NK-92 (cell line): ENCODE measurements at regions not wholly inside any gene's neighbourhood (a gene's known extent, or its start where the extent isn't known, plus 50 kb on each side); places are given as distances from the start of the nearest gene placed in this dataset.

Experiments used
- DNase-seq: peaks from one replicate; lab custom pipeline; 2025; ENCODE audit not compliant: unreplicated experiment; lab: John Stamatoyannopoulos, UW

DNA sequence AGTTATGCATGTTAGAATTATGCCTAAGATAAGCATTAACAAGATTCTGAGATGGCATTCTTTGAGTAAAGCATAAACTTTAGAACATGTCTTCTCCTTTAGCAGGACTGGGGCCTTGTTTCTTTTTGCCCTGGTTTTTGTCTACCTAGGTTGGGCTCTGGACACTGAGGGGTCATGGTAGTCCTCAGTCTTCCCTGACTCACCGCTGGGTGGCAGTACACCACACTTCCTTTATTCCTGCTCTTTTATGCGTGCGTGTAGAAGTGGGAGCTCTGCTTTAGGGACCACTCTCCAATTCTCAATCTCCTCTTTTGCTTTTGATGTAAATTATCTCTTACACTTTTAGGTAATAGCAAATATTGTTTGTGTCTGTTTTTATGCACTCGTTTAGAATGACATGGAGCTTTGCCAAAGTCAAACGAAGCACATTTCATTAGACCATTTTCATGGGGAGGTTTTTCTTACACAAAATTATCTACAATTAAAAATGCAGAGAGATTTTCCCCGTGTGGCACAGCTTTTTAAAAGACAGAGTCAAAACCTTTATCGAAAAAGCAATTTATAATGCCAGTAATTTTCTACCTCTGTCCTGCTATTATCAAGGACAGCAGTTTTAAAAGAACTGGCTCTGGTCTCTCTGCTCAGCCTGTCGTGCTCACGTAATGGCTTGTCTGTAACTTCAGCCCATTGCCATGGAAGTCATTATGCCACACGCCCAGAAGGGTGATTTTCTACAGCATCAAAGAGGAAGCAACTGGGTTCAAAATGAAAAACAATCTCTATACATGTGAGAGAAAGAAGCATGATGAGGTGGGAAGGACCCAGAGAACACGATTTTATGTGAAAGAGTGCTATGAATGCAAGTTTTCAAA lies 413.9 kb downstream of the COG6 start:
- no peak for DNase-seq

DNA sequence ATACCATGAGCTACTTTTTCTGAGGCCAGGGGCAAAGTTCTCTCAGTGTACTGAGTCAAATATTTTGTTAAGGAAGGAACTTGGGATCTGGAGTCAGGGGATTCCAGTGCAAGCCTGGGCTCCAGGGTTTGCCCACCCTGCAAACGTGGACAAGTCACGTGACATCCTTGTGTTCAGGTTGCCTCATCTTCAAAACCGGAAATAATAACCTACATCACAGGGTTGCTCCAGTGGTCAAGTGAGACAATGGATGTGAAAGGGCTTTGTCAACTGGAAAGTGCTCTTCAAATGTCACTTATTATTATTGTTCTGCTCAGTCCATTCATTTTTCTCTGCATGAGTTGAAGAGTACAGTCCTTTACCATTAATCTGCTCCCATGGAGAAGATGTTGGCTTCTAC lies 414.9 kb downstream of the COG6 start:
- DNase-seq = no peak

DNA sequence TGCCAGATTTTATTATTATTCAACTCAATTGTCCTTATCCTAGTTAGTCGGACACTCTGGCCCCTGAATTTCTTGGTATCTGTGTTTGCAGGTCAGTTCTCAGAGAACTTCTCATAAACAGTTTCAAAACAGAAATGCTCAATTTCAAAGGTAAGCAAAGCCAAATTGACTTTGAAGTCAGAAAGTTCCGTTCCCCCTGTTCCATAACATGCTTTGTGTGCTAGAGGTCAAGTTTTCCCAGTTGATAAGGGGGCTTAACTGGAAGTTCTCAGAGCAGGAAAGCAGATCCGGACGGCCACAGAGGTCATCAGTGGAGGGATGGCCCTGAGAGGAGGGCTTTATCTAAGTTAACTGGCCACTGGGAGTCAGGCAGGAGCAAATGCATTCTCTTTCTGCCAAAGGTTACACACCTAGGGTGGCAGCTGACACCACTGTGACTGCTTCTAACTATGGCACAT lies 417.2 kb downstream of the COG6 start:
- DNase-seq = no peak

DNA sequence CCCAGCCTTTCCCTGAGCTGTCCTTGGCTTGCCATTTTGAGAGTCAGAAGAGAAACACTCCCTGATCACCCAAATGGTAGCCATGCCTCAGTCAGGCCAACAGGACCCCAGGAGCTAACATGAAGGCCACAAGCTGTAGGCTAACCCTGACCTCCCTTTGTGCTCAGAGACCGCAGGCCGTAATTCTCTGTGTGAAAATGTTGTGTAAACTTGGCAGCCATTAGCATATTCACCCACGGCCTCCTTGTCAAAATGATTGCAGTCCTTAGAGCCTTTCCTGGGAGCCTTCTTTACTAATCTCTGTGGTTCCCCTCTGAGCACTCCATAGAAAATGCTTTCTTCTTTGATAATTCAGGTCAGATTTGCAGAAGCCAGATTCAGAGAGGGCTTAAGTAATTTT lies 418.9 kb downstream of the COG6 start:
- no peak for DNase-seq

DNA sequence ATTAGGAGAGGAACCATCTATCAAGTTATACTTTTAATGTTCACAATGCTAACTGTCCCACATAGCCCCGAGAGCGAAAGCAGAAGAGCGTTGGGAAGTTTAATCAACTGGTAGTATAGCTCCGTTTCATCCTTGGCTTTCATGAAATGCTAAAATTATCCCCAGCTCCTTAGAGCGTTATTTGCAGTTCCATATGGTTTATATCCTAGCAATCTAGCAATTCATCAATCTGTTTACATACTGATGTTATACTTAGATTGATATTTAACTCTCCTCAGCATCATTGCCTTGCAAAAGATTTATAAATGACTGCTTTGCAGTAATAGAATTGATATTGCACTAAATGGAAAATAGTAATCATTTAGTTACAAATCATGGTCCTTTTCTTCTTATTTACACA lies 419.8 kb downstream of the COG6 start:
- DNase-seq = no peak

DNA sequence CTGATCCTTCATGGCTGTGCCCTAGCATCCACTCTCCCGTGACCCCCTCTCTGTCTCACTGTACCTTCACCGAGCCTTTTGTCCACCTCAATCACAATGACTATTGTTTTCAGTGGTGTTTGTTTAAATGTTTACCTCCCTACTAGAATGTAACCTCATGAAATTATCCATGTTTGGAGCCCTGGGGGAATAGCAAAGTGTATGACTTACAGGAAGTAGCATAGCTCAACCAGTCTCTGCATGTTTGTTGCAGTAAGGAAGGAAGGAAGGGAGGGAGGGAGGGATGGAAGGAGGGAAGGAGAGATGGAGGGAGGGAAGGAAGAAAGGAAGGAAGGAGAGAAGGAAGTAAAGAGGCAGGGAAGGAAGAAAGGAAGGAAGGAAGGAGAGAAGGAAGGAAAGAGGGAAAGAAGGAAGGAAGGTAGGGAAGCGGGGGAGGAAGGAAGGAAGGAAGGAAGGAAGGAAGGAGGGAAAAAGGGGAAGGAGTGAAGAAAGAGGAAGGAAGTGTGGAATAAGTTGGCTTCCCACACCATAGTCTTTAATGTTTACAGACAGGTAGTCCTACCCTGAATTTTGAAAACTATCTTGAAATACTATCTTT lies 421.4 kb downstream of the COG6 start:
- DNase-seq = no peak

DNA sequence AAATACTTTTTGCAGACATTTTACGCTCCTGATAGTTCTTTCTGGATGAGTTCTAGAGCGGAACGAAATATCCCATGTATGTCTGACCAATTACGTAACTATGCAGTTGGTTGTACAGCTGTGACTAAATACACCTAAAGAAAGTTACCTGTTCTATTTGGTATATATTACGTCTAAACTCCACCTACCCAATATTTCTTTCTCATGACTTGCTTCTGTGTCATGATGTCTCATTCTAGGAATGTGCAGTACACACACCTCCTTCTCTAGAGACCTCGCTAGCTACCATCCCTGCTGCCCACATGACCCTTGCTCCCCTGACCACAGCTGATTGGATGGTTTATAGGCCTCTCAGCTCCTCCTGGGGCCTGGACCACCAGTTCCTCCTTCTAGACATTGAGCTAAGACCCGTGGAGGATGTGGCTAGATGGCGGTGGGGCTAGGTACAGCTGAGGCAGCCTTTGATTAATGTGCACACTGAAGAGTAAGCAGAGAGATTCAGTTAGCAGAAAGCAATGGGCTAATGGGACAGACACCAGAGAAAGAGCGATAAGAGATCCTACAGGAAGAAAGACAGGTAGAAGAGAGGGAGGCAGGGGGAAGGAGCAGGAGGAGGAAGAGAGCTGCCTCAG lies 422.1 kb downstream of the COG6 start:
- DNase-seq = no peak

DNA sequence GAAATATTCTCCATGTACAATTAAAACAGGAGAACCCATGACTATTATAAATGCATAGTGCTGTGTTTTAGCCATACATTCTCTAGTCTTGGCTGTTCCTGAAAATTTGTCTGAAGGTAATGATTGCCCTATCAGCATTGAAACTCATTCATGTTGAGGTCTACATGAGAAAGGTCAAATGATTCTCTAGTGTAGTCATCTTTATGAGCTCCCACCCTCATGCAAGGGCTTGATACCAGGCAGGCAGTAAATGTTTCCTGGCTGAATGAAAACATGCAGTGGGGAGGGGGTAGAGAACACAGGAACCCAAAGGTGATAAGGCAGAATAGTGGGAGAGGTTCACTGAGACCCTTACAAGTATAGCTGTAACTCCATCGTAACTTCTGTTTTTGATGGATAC lies 424.3 kb downstream of the COG6 start:
- DNase-seq = no peak

DNA sequence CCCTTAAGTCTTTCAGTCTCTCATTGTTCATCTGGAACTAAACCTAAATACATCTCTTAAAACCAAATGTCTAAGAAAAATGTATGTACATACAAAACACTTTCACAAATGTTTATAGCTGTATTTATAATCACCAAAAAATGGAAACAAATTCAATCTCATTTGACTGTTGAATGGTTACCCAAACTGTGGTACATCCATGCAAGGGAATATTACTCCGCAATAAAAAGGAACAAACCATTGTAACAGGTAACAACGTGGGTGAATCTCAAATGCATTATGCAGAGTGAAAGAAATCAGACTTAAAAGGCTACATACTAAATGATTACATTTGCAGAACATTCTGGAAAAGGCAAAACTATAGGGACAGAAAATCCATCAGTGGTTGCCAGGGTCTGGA lies 425.2 kb downstream of the COG6 start:
- no peak for DNase-seq

DNA sequence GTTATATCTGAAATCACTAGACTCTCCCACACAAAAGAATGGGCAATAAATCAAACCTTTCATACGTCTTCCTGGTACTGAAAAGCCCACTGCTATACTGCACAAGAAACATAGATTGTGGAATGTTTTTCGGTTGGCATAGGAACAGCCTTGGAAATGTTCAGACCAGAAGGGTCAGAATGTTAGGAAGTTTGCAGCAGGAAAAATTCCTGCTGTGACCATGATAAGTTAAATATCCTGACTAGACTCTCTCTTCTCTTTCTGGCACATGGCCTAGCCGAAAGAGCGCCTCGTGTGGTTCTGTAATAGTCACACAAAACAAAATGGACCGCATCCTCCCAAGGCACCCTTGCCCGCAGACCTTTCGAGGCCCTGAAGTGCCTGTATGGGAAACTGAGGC lies 427.2 kb downstream of the COG6 start:
- DNase-seq = no peak

DNA sequence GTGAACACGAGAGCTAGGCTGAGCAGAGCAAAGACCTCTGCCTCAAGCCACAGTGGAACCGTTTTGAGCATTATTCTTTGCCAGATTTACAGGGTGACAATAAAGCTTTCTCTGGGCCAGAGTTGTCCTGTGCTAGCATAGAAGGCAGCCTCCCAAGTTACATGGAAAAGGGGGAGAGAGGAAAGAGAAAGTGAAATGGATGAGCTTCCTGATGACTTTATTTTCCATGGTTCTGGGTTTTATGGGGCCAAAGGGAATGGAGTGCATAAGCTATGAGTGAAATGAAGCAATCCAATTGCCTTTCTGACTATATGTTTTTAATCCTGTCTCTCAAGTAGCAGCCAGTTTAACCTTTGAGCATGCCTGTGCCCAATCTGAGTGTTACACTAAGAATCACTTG lies 428.4 kb downstream of the COG6 start:
- no peak for DNase-seq

DNA sequence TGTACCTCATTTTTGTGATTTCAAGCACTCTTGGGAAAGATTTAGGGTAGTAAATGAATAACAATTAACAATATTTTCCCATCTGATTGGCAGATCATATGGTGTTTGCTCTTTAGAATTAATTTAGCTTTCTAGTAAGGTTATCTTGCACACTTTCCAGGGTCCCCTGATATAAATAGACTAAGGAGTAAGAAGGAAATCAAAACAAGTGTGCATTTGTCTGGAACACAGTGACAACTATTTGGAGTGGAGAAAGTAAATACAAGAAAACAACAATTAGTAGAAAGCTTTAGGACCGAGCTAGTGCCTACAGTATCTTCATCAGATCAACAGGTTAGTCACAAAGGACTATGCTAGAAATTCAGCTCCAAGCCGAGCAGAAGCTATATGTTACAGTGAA lies 429.5 kb downstream of the COG6 start:
- no peak for DNase-seq

DNA sequence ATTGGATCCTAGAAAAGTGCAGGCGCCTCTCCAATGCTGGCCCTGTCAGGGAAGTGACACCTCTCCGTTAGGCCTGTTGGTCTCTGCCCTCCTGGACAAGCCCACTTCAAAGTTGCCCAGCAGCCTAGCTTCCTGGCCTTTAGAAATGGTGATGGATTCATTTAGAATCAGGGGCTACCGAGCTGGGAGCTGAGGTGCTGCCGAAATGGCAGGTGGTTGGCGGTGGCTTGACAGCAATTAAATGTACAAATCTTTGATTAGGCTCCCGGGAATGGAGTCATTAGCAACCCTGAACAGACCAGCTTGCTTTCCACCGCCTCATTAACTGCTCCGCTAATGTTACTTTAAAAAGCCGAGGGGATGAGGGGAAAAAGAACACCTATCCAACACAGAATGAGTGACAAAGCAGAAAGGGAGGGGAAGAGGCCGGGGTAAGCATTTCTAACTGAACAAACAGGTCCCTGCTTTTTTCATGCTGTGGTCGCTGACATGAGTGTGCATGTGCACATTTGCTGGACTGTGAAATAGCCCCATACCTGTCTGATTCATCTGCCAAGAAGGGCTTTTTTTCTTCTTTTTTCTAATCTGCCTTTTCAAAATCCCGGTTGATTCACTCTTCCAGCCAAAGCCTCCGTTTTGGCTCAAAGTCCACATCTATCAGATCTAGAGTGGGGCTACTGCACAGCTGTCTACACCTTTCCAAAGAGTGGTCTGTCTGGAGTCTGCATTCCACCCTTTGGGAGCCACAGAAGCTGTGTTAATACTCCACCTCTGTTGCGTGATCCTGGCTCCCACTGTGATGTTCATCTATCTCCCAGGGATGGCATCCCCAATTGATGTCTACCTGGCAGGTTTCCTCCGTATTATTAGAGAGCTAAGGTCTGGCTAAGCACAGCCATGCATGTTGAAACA lies 431.9 kb downstream of the COG6 start:
- DNase-seq = no peak

DNA sequence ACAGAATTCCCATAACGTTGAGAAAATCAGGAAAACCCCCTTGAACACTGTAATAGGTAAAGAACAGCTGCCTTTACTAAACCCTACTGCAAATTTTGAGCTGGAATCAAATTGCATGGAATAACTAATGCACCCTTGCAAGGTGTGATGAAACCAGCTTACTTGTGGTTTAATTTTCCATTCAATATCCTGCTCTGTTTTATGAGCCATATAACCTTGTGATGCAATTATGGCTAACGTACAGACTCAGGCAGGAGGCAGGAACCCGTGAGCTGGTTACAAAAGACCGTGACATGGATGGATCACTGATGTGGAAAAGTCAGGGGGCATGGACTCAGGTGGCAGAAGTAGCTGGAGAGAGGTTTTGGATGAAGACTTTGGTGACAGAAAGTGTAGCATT lies 438.6 kb downstream of the COG6 start:
- DNase-seq = no peak

DNA sequence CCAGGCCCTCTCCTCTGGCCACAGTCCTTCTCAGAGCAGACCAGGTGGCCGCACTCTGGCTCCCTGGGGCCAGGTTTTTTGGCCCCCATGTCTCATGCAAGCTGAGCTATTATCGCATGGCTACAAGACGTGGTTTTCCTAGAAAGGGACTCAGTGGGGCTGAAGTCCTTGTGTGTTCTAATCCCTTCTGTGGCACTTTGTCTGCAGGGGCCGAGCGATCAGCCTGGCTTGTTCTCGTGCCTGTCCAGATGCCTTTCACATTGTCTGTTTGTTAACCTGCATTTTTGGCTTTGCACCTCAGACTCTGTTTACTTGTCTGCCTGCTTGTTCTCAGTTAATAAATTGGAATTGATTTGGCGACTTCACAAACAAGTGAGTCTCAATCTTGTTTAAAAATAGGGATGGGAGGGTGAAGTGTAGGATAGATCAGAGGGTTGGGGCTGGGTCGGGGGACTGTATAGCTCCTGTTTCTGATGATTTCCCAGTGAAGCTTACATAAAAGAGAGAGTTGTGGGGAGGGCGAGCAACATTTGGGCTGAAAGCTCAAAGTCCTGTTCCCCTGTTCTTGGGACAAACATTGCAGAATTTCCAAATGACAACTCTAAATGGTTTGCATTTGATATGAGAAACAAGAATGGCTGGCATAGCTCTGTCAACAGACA lies 440.4 kb downstream of the COG6 start:
- DNase-seq = no peak

DNA sequence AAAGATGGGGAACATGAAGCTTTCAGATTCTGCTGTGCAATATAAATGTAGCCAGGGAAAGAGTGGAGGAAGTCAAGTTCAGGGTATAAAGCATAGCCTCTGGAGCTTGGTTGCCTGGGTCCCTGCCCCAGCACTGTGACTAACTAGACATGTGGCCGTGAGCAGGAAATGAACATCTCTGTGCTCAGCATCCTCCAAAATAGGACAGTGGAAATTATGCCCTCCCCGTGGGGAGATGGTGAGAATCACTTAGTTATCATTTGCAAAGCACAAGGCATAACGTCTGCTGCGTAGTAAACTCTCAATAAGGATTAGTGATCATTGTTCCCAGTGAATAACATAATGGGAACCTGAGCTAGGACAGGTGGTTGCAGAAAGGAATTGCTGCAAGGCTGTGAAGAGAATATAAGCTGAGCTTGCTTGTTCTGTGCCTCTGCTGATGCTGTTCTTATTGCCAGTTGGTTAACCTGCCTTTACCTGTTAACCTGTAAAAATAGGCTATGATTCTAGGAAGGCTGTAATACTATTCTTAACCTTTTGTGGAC lies 441.0 kb downstream of the COG6 start:
- DNase-seq = no peak

DNA sequence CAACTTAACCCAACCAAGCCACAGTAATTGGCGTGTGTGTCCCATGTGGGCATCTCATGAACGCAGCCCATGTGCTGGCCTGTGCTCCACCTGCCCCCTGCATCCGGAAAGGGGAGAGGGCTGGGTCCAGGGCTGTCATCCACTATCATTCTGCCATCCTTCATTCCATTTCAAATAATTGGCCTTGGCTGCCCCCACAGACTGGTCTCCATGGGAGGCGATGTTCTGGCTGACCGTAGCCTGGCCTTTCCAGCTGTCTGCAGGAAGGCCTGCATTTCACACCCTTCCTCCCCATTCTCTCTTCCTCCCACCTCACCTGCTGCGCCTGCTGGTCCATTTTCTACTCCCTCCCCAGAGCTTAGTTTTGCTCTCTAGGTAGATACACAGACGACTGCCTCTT lies 442.8 kb downstream of the COG6 start:
- DNase-seq = no peak

DNA sequence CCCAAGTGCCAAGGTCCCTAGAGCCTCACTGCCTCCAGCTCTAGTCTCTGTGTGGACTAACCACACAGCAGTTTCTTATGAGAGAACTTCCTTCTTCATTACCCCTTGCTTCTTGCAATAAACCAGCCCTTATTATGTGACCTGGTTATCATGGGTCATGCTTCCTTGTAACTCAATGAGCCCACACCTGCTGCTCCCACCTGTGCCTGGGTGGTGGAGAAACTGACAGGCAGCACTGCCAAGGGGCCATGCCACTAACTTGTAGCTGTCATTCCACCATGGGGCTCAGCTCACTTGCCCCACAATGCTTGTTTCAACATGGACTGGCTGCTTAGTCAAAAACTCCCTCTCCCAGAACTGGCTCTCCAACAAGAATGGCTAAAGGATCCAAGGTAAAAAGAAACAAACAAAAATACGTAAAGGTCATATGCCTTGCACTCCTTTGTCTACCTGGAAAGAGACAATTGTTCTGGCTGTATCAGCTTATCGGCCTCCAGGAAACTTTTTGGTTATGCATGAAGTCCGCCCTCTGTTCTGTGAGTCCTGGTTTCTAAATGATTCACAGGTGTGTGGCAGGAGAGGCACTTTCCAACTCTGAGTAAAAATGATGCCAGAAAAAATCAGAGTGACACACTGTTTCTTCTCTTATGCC lies 446.4 kb downstream of the COG6 start:
- no peak for DNase-seq

DNA sequence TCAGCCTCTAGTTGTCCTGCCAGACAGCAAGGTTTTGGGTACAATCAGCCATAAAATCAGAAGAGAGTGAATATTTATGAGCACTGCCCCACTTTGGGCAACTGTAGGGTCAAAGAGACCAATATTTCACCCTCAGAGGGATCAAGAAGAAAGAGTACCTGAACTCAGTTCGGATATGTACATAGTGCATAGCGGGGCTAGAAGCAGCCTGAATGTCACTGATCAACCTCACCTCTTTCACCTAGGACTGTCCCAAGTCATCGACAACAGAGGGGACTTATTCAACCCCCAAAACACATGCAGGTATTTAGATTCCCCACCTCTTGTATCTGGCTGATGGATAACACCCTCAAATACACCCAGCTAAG lies 446.9 kb downstream of the COG6 start:
- no peak for DNase-seq

DNA sequence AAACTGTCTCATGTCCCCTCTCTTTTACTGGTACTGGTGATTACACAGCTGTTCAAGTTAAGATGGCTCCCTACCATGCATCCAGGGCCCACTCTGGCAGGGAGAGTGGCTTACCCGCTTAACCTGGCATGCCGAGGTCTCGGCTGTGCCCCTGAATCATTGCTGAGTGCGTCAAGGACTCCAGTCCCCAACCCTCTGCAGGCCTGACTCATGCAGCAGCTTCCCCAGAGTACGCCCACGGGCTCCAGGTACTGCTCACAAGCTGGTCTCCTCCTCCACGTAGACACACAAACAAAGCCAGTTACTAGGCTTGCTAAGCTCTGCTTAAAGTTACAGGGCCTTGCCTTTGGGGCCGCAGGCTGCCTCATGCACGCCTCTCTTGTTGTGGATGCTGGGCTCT lies 447.4 kb downstream of the COG6 start:
- DNase-seq = no peak
